ENCODE measurements at regions not wholly inside any gene's neighbourhood (a gene's known extent, or its start where the extent isn't known, plus 50 kb on each side); places are given as distances from the start of the nearest gene placed in this dataset.

- no peak overlapping the region for H2AFZ ChIP-seq (replicated peaks)
- H3K4me3 ChIP-seq: no peak overlapping the region
- H3K4me2 ChIP-seq: no peak overlapping the region
- H3F3A ChIP-seq (ENCODE audit: low read depth): no peaks in the 10 kb centered on the region
- H3K36me3 ChIP-seq: no peaks in the 10 kb centered on the region
- H3K9ac ChIP-seq: no peak overlapping the region
- no peak overlapping the region for H3K27ac ChIP-seq
- peaks cover 24% of the 10 kb centered on the region for H3K4me1 Mint-ChIP-seq
- H4K20me1 ChIP-seq (ENCODE audit: low read depth): no peaks in the 10 kb centered on the region
- H3K27ac Mint-ChIP-seq: no peak overlapping the region
- no peaks in the 10 kb centered on the region for H3K79me2 ChIP-seq (ENCODE audit: low read depth)
- H3K4me3 Mint-ChIP-seq: no peak overlapping the region
- TF ChIP-seq EZH2phosphoT487 (IDR thresholded peaks at IDR 0.05): no peak
- no peak for TF ChIP-seq EZH2 (IDR thresholded peaks at IDR 0.05)
- TF ChIP-seq, protein P1, sequence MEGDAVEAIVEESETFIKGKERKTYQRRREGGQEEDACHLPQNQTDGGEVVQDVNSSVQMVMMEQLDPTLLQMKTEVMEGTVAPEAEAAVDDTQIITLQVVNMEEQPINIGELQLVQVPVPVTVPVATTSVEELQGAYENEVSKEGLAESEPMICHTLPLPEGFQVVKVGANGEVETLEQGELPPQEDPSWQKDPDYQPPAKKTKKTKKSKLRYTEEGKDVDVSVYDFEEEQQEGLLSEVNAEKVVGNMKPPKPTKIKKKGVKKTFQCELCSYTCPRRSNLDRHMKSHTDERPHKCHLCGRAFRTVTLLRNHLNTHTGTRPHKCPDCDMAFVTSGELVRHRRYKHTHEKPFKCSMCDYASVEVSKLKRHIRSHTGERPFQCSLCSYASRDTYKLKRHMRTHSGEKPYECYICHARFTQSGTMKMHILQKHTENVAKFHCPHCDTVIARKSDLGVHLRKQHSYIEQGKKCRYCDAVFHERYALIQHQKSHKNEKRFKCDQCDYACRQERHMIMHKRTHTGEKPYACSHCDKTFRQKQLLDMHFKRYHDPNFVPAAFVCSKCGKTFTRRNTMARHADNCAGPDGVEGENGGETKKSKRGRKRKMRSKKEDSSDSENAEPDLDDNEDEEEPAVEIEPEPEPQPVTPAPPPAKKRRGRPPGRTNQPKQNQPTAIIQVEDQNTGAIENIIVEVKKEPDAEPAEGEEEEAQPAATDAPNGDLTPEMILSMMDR (IDR thresholded peaks at IDR 0.05): no peak
- no peaks in the 10 kb centered on the region for H3K27me3 Mint-ChIP-seq (ENCODE audit: insufficient read depth, low read depth)
- no peaks in the 10 kb centered on the region for H3K36me3 Mint-ChIP-seq
- no peak for DNase-seq (ENCODE audit: low spot score)
- H3K27me3 ChIP-seq: no peaks in the 10 kb centered on the region
- no peaks in the 10 kb centered on the region for H3K9me3 ChIP-seq (ENCODE audit: low read depth)
- no peaks in the 10 kb centered on the region for H3K9me3 Mint-ChIP-seq
- H3K4me1 ChIP-seq: no peaks in the 10 kb centered on the region
Observed at GRCh38 chr11:134562196-134562595, 150.2 kb upstream of the B3GAT1 start.

DNA sequence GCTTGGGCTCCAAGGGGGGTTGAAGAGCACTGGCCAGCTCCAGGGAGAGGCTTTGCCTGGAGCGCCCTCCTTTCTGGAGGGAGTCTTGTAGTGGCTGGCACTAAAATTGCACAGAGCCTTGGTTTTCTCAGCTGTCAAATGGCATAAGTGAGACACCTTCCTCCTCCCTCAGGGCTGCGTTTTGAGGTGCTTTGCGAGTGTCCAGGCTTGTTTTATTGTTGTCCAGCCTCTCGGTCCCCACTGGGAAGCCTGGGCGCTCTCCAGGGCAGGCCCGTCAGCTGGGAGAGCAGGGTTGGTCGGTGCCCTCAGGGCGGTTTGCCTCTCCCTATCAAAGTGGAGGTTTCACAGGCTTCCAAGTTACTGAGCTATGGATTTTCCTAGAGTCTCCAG is 149.3 kb upstream of the B3GAT1 start:
- Mint-ChIP-seq H3K36me3 (no peaks in the 10 kb centered on the region), H3K9me3 (peaks cover 3% of the 10 kb centered on the region), H3K4me3 (no peak overlapping the region), H3K27ac (peak overlapping the region; percentile 42), H3K4me1 (peaks cover 24% of the 10 kb centered on the region), H3K27me3 (ENCODE audit: insufficient read depth, low read depth) (no peaks in the 10 kb centered on the region)
- no peaks in the 10 kb centered on the region for H3K4me1 ChIP-seq
- H3K4me2 ChIP-seq: no peak overlapping the region
- H3K27me3 ChIP-seq: no peaks in the 10 kb centered on the region
- no peaks in the 10 kb centered on the region for H3K9me3 ChIP-seq (ENCODE audit: low read depth)
- H3K36me3 ChIP-seq: no peaks in the 10 kb centered on the region
- H3K27ac ChIP-seq: no peak overlapping the region
- H3F3A ChIP-seq (ENCODE audit: low read depth): no peaks in the 10 kb centered on the region
- no peak for DNase-seq (ENCODE audit: low spot score)
- H2AFZ ChIP-seq (replicated peaks): no peak overlapping the region
- H3K9ac ChIP-seq: no peak overlapping the region
- no peak overlapping the region for H3K4me3 ChIP-seq
- no peak for TF ChIP-seq EZH2phosphoT487 (IDR thresholded peaks at IDR 0.05)
- TF ChIP-seq, protein P1 (IDR thresholded peaks at IDR 0.05): no peak
- TF ChIP-seq EZH2 (IDR thresholded peaks at IDR 0.05): no peak
- no peaks in the 10 kb centered on the region for H4K20me1 ChIP-seq (ENCODE audit: low read depth)
- no peaks in the 10 kb centered on the region for H3K79me2 ChIP-seq (ENCODE audit: low read depth)

DNA sequence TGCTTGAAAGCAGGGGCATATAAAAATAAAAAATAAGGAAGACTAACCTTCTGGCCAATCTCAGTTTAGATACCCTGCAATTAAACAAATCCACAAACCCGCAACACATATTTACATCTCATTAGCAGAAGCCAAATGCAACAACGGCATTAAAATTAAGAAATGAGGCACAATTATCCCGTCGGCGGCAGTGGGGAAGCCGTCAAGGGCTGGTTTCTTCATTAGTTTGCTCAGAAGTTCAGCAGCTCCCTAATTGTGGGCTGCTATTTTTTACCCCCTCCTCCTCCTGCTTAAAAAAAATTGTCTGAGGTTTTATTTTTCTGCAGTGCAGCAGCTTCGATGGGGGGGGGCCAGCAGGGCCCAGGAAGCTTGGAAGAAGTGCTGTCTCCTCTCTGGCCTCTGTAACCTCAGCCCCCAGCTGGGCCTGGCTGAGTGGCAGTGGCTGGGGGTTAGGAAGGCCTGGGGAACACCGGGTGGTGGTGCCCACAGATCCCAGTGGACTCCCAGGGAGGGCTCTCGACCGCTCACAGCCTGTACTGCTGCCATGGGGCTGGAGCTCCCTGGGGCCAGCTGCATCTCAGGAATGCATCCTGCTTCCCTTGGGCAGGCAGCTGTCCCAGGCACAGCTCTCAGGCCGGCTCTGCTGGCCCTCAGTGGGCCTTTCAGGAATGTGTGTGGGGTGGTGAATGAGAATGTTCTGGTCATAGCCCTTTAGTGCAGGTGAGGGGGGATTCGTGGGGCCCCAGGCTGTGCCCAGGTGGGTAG is 148.7 kb upstream of the B3GAT1 start:
- no peaks in the 10 kb centered on the region for H3K36me3 ChIP-seq
- no peaks in the 10 kb centered on the region for H3F3A ChIP-seq (ENCODE audit: low read depth)
- Mint-ChIP-seq H3K27ac (peak overlapping the region; percentile 42), H3K36me3 (no peaks in the 10 kb centered on the region), H3K27me3 (ENCODE audit: insufficient read depth, low read depth) (no peaks in the 10 kb centered on the region), H3K9me3 (peaks cover 3% of the 10 kb centered on the region), H3K4me3 (no peak overlapping the region), H3K4me1 (peaks cover 24% of the 10 kb centered on the region)
- no peaks in the 10 kb centered on the region for H3K27me3 ChIP-seq
- H3K4me3 ChIP-seq: no peak overlapping the region
- no peak overlapping the region for H2AFZ ChIP-seq (replicated peaks)
- H3K4me2 ChIP-seq: no peak overlapping the region
- no peak for TF ChIP-seq EZH2 (IDR thresholded peaks at IDR 0.05)
- no peak for TF ChIP-seq EZH2phosphoT487 (IDR thresholded peaks at IDR 0.05)
- TF ChIP-seq, protein P1 (IDR thresholded peaks at IDR 0.05): no peak
- H3K9ac ChIP-seq: no peak overlapping the region
- no peaks in the 10 kb centered on the region for H4K20me1 ChIP-seq (ENCODE audit: low read depth)
- H3K4me1 ChIP-seq: no peaks in the 10 kb centered on the region
- H3K27ac ChIP-seq: no peak overlapping the region
- H3K9me3 ChIP-seq (ENCODE audit: low read depth): no peaks in the 10 kb centered on the region
- peak; percentile 52 for DNase-seq (ENCODE audit: low spot score)
- no peaks in the 10 kb centered on the region for H3K79me2 ChIP-seq (ENCODE audit: low read depth)
